ENCODE measurements at regions not wholly inside any gene's neighbourhood (a gene's known extent, or its start where the extent isn't known, plus 50 kb on each side); places are given as distances from the start of the nearest gene placed in this dataset.

GRCh38 chr4:30553151-30553550, 167.0 kb upstream of the PCDH7 start:
- 93% methylated on average over 1 of the region's 1 CpG; no CpG with 5 or more reads in 1 of the 2 experiments for WGBS, 2 experiments (ENCODE audit: extremely low coverage in 1 of 2, insufficient coverage in 1 of 2, insufficient read length in 1 of 2, insufficient replicate concordance in 2 of 2, low coverage in 1 of 2, low lambda C conversion rate in 2 of 2, missing lambda C conversion rate in 1 of 2)
- no peak overlapping the region for H3K4ac ChIP-seq (replicated peaks; ENCODE audit: insufficient read length, low read depth, low read length)
- H2AK5ac ChIP-seq (ENCODE audit: low read depth, low read length), result no peak overlapping the region
- H2BK5ac ChIP-seq (ENCODE audit: low read depth, low read length), result no peak overlapping the region
- H3K36me3 ChIP-seq (ENCODE audit: control insufficient read depth in 2 of 4, insufficient read depth in 4 of 4, low read length in 3 of 4), result no peaks in the 10 kb centered on the region
- no peak overlapping the region for H3K14ac ChIP-seq (ENCODE audit: insufficient read length)
- H3K23ac ChIP-seq (ENCODE audit: insufficient read length), result no peak overlapping the region
- no peak overlapping the region for H2BK12ac ChIP-seq (ENCODE audit: low read depth, low read length)
- H4K91ac ChIP-seq (replicated peaks; ENCODE audit: insufficient read length, low read length), result no peak overlapping the region
- H3K27me3 ChIP-seq (replicated peaks in 1 of 4; ENCODE audit: control insufficient read depth in 3 of 4, extremely low read depth in 1 of 4, insufficient read depth in 3 of 4, low read length in 3 of 4), result no peaks in the 10 kb centered on the region
- no peak overlapping the region for H2AFZ ChIP-seq (ENCODE audit: low read length)
- H4K5ac ChIP-seq (ENCODE audit: insufficient read length, low read depth, low read length), result no peak overlapping the region
- no peak overlapping the region for H3K9ac ChIP-seq (replicated peaks in 1 of 4; ENCODE audit: extremely low read depth in 1 of 4, low read depth in 3 of 4, low read length in 3 of 4)
- no peaks in the 10 kb centered on the region for H3K4me1 ChIP-seq (replicated peaks in 1 of 4; ENCODE audit: control insufficient read depth in 3 of 4, insufficient read depth in 4 of 4, low read length in 3 of 4)
- no peak overlapping the region for H3K56ac ChIP-seq (replicated peaks; ENCODE audit: insufficient read length, low read depth, low read length)
- H2BK20ac ChIP-seq (ENCODE audit: low read length), result no peak overlapping the region
- H4K20me1 ChIP-seq (replicated peaks in 1 of 2; ENCODE audit: control insufficient read depth in 1 of 2, insufficient read depth in 2 of 2, low read length in 2 of 2), result no peaks in the 10 kb centered on the region
- ChIA-PET CTCF (ENCODE audit: partially characterized antibody) (no interaction called here), POLR2A (ENCODE audit: partially characterized antibody) (no interaction called here)
- H3K23me2 ChIP-seq (ENCODE audit: low read depth, low read length), result no peaks in the 10 kb centered on the region
- no peak overlapping the region for H3K27ac ChIP-seq (ENCODE audit: low read depth, low read length)
- DNase-seq (ENCODE audit: low read depth in 1 of 2, low spot score in 2 of 2) (no peak), FAIRE-seq (no peak)
- H3K79me1 ChIP-seq (ENCODE audit: low read depth, low read length), result no peaks in the 10 kb centered on the region
- H3K4me3 ChIP-seq (ENCODE audit: extremely low read depth in 1 of 4, insufficient read depth in 2 of 4, low read depth in 3 of 4, low read length in 4 of 4), result no peak overlapping the region
- H3K9me3 ChIP-seq (ENCODE audit: insufficient read depth in 2 of 2, low read depth in 1 of 2, low read length in 1 of 2), result no peaks in the 10 kb centered on the region
- no peak overlapping the region for H3K4me2 ChIP-seq (ENCODE audit: insufficient read depth in 1 of 2, low read depth in 2 of 2, low read length in 2 of 2)
- H4K8ac ChIP-seq (ENCODE audit: extremely low read depth, insufficient read depth, low read length), result no peak overlapping the region
- H2BK120ac ChIP-seq (replicated peaks; ENCODE audit: low read depth, low read length), result no peak overlapping the region
- no peak overlapping the region for H2BK15ac ChIP-seq (ENCODE audit: low read length)
- H3K79me2 ChIP-seq (ENCODE audit: control insufficient read depth in 1 of 2, insufficient read depth in 2 of 2, low read length in 2 of 2), result no peaks in the 10 kb centered on the region
- H3K18ac ChIP-seq (ENCODE audit: extremely low read depth, low read length), result no peak overlapping the region
- TF ChIP-seq PHF8 (conservative IDR thresholded peaks at IDR 0.05; ENCODE audit: low read depth, low read length), result no peak
- TF ChIP-seq ASH2L (IDR thresholded peaks at IDR 0.05; ENCODE audit: low read length), result no peak
- TF ChIP-seq TEAD4 (IDR thresholded peaks at IDR 0.05; ENCODE audit: low read depth, low read length), result no peak
- no peak for TF ChIP-seq TAF1 (IDR thresholded peaks at IDR 0.05; ENCODE audit: low read depth, low read length)
- TF ChIP-seq SAP30 (IDR thresholded peaks at IDR 0.05; ENCODE audit: insufficient read depth, insufficient replicate concordance, low read length), result no peak
- TF ChIP-seq KDM5A (IDR thresholded peaks at IDR 0.05; ENCODE audit: low read length), result no peak
- no peak for TF ChIP-seq SP2 (IDR thresholded peaks at IDR 0.05; ENCODE audit: low read length)
- no peak for TF ChIP-seq GTF2F1 (IDR thresholded peaks at IDR 0.05; ENCODE audit: borderline replicate concordance, low read depth, low read length)
- no peak for TF ChIP-seq JUN (IDR thresholded peaks at IDR 0.05; ENCODE audit: low read depth, low read length)
- TF ChIP-seq RXRA (IDR thresholded peaks at IDR 0.05; ENCODE audit: insufficient read depth, low read depth, low read length), result no peak
- TF ChIP-seq BACH1 (IDR thresholded peaks at IDR 0.05; ENCODE audit: low read length), result no peak
- TF ChIP-seq ATF2 (IDR thresholded peaks at IDR 0.05; ENCODE audit: low read length), result no peak
- TF ChIP-seq HDAC2 (IDR thresholded peaks at IDR 0.05; ENCODE audit: borderline replicate concordance in 1 of 2, low read depth in 2 of 2, low read length in 2 of 2), result no peak
- TF ChIP-seq ZNF274 (IDR thresholded peaks at IDR 0.05; ENCODE audit: borderline replicate concordance, extremely low read depth, low read length), result no peak
